Activated T-helper 1 cell treated with anti-CD3 and anti-CD28 coated beads, Interleukin-12 subunit alpha, Interleukin-12 subunit beta, Interleukin-2, Interleukin-4 antibody, amounts not matched to agents 30 ng/mL and 10 ng/mL and 1 ng/mL, durations not matched to agents 14 hours and 24 hours and 36 hours (primary cell): ENCODE measurements at regions not wholly inside any gene's neighbourhood (a gene's known extent, or its start where the extent isn't known, plus 50 kb on each side); places are given as distances from the start of the nearest gene placed in this dataset.

Source experiments
- DNase-seq: peaks from one replicate; pipeline ENCODE4 v3.0.0; 2021; ENCODE audit warnings: low spot score
- H3K27ac Mint-ChIP-seq: one replicate; pipeline ENCODE4 v1.8.0; 2021; ENCODE audit warnings: mild to moderate bottlenecking, mixed read lengths
- H3K27me3 Mint-ChIP-seq: one replicate; pipeline ENCODE4 v1.8.0; 2022; ENCODE audit warnings: mild to moderate bottlenecking, moderate library complexity, mixed read lengths; ENCODE audit not compliant: insufficient read depth
- H3K36me3 Mint-ChIP-seq: one replicate; pipeline ENCODE4 v1.8.0; 2021; ENCODE audit warnings: low read depth, mixed read lengths
- H3K4me1 Mint-ChIP-seq: one replicate; pipeline ENCODE4 v1.8.0; 2021; ENCODE audit warnings: low read depth, mixed read lengths
- H3K4me3 Mint-ChIP-seq: one replicate; pipeline ENCODE4 v1.8.0; 2021; ENCODE audit warnings: mild to moderate bottlenecking, moderate library complexity, mixed read lengths
- H3K9me3 Mint-ChIP-seq: one replicate; pipeline ENCODE4 v1.8.0; 2021; ENCODE audit warnings: mixed read lengths
- intact Hi-C: fragments of 100-400 bp; cut with micrococcal nuclease; formaldehyde crosslinking; loops from one replicate; pipeline ENCODE4 v1.15.1; 2024

GRCh38 chr2:34901739-34902138 is 1302.6 kb upstream of the FAM98A start:
- no peak overlapping the region for H3K27ac Mint-ChIP-seq
- H3K4me1 Mint-ChIP-seq = no peaks in the 10 kb centered on the region
- no peaks in the 10 kb centered on the region for H3K36me3 Mint-ChIP-seq
- no peak for DNase-seq
- intact Hi-C loops = no loop called here
- H3K27me3 Mint-ChIP-seq = no peaks in the 10 kb centered on the region
- H3K4me3 Mint-ChIP-seq = no peak overlapping the region
- H3K9me3 Mint-ChIP-seq = no peaks in the 10 kb centered on the region

DNA sequence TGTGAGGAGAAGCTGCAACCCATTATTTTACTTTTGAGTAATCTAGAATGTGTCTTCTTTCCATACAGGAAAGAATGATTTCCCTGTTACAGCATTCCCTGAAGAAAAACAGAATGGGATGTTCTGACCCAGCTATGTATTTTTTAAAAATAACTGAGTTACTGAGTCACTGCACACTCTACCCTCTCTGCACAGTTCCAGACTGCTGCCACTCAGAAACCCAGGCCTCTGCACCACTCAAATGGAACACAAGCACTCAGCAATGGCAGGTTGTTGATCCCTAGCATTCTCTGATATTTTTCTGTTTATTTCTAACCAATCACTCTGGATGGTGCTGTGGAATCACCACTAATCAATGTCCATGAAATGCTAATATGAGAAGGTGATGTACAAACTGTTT is 1300.0 kb upstream of the FAM98A start:
- Mint-ChIP-seq H3K4me1 (no peaks in the 10 kb centered on the region), H3K9me3 (no peaks in the 10 kb centered on the region), H3K27ac (no peak overlapping the region), H3K36me3 (no peaks in the 10 kb centered on the region), H3K4me3 (no peak overlapping the region), H3K27me3 (no peaks in the 10 kb centered on the region)
- no peak for DNase-seq
- intact Hi-C loops = no loop called here

DNA sequence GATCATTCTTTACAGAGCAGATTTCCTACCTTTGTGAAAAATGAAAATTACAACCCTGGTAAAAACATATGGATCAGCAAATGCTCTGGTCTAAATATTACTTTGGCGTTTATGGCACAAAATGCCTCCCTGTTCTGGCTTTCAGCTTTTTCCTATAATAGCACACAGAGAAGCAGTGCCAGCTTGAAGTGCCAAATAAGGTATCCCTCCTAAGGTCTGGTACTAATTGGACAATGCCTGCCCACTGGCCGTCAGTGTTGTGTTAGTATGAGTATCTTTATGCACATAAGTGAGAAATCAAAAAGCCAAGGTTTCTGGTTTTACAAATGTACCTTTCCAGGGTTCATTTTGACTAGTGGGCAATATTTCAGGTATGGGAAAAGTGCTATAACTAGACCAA is 1293.7 kb upstream of the FAM98A start:
- Mint-ChIP-seq H3K27me3 (no peaks in the 10 kb centered on the region), H3K4me3 (no peak overlapping the region), H3K4me1 (no peaks in the 10 kb centered on the region), H3K27ac (no peak overlapping the region), H3K36me3 (no peaks in the 10 kb centered on the region), H3K9me3 (peaks cover 8% of the 10 kb centered on the region)
- no peak for DNase-seq
- intact Hi-C loops = no loop called here

DNA sequence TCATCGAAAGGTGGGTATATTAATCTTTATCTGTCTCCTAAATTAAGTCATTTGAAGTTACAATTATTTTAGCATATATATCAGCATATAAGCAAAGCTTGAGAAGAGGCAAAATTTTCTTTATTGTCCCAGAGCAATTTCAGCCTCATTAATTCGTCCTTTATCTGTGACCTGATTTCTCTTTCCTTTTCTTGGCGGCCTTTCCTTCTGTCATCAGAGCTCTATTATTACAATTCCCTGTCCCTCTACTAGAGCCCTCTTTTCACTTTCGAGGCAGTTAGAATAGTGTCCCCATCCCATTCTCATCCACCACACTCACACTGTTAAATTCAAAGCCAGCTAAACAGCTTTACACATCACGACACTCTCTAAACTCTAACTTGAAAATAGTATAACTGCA is 1293.2 kb upstream of the FAM98A start:
- H3K9me3 Mint-ChIP-seq = peaks cover 8% of the 10 kb centered on the region
- no peak overlapping the region for H3K27ac Mint-ChIP-seq
- intact Hi-C loops = no loop called here
- DNase-seq = no peak
- H3K27me3 Mint-ChIP-seq = no peaks in the 10 kb centered on the region
- H3K36me3 Mint-ChIP-seq = no peaks in the 10 kb centered on the region
- no peaks in the 10 kb centered on the region for H3K4me1 Mint-ChIP-seq
- H3K4me3 Mint-ChIP-seq = no peak overlapping the region

- Mint-ChIP-seq H3K36me3 (no peaks in the 10 kb centered on the region), H3K4me3 (no peak overlapping the region), H3K4me1 (no peaks in the 10 kb centered on the region), H3K27me3 (no peaks in the 10 kb centered on the region), H3K9me3 (no peaks in the 10 kb centered on the region), H3K27ac (no peak overlapping the region)
- intact Hi-C loops = no loop called here
- DNase-seq = no peak
Measured at GRCh38 chr2:34875091-34875745, 1276.1 kb upstream of the FAM98A start.

DNA sequence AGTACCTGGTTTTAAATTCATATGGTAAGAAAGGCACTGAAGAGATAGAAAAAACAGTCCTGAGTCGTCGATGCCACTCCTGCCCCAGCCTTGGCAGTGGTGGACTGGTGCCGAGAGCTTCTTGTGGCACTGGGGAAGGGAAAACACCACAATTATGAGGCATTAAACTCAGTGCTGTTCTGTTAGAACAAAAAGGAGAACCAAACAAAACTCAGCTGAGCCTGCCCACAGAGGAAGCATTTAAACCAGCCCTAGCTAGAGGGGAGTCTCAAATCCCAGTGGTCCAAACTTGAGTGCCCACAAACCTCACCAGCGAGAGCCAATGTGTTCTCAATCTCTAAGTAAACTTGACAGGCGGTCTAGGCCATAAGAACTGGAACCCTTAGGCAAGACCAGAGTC is 1254.5 kb upstream of the FAM98A start:
- H3K4me1 Mint-ChIP-seq = no peaks in the 10 kb centered on the region
- DNase-seq = no peak
- H3K36me3 Mint-ChIP-seq = no peaks in the 10 kb centered on the region
- H3K9me3 Mint-ChIP-seq = peaks cover 18% of the 10 kb centered on the region
- H3K27ac Mint-ChIP-seq = no peak overlapping the region
- intact Hi-C loops = no loop called here
- no peak overlapping the region for H3K4me3 Mint-ChIP-seq
- no peaks in the 10 kb centered on the region for H3K27me3 Mint-ChIP-seq

- Mint-ChIP-seq H3K27ac (no peak overlapping the region), H3K4me1 (no peaks in the 10 kb centered on the region), H3K4me3 (no peak overlapping the region), H3K9me3 (peaks cover 14% of the 10 kb centered on the region), H3K36me3 (no peaks in the 10 kb centered on the region), H3K27me3 (no peaks in the 10 kb centered on the region)
- intact Hi-C loops = no loop called here
- DNase-seq = no peak
Measured at GRCh38 chr2:34851804-34852203, 1252.7 kb upstream of the FAM98A start.

- H3K4me3 Mint-ChIP-seq = no peak overlapping the region
- H3K36me3 Mint-ChIP-seq = no peaks in the 10 kb centered on the region
- no peaks in the 10 kb centered on the region for H3K4me1 Mint-ChIP-seq
- no peak overlapping the region for H3K27ac Mint-ChIP-seq
- H3K27me3 Mint-ChIP-seq = no peaks in the 10 kb centered on the region
- DNase-seq = no peak
- H3K9me3 Mint-ChIP-seq = peaks cover 5% of the 10 kb centered on the region
- intact Hi-C loops = no loop called here
Measured at GRCh38 chr2:34849827-34850226, 1250.7 kb upstream of the FAM98A start.

- H3K27ac Mint-ChIP-seq = no peak overlapping the region
- no peaks in the 10 kb centered on the region for H3K4me1 Mint-ChIP-seq
- no peak for DNase-seq
- no peak overlapping the region for H3K4me3 Mint-ChIP-seq
- H3K27me3 Mint-ChIP-seq = no peaks in the 10 kb centered on the region
- intact Hi-C loops = no loop called here
- H3K36me3 Mint-ChIP-seq = no peaks in the 10 kb centered on the region
- H3K9me3 Mint-ChIP-seq = peaks cover 5% of the 10 kb centered on the region
Measured at GRCh38 chr2:34848691-34849090, 1249.6 kb upstream of the FAM98A start.

DNA sequence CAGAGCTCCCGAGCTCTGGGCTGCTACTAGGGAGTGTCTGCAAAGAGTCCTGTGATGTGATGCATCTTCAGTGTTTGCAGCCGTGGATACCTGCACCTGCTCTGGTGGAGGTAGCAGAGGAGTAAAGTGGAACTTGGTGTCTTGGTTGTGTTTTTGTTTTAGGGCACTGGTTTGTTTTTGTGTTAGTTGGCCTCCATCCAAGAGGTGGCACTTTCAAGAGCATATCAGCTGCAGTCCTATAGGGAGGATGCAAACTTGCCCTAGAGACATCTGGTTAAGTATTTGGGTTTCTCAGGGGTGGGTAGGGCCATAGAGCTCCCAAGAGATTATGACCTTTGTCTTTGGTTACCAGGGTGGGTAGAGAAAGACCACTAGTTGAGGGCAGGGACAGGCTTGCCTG is 1249.0 kb upstream of the FAM98A start:
- Mint-ChIP-seq H3K27ac (no peak overlapping the region), H3K9me3 (peaks cover 5% of the 10 kb centered on the region), H3K36me3 (no peaks in the 10 kb centered on the region), H3K4me3 (no peak overlapping the region), H3K4me1 (no peaks in the 10 kb centered on the region), H3K27me3 (no peaks in the 10 kb centered on the region)
- intact Hi-C loops = no loop called here
- no peak for DNase-seq

- Mint-ChIP-seq H3K27me3 (no peaks in the 10 kb centered on the region), H3K9me3 (no peaks in the 10 kb centered on the region), H3K36me3 (no peaks in the 10 kb centered on the region), H3K4me3 (no peak overlapping the region), H3K4me1 (no peaks in the 10 kb centered on the region), H3K27ac (no peak overlapping the region)
- no peak for DNase-seq
- intact Hi-C loops = no loop called here
Measured at GRCh38 chr2:34844629-34845028, 1245.5 kb upstream of the FAM98A start.

GRCh38 chr2:34838408-34838807 is 1239.3 kb upstream of the FAM98A start:
- no peak for DNase-seq
- H3K27ac Mint-ChIP-seq = no peak overlapping the region
- no peaks in the 10 kb centered on the region for H3K27me3 Mint-ChIP-seq
- H3K36me3 Mint-ChIP-seq = no peaks in the 10 kb centered on the region
- H3K4me3 Mint-ChIP-seq = no peak overlapping the region
- peaks cover 14% of the 10 kb centered on the region for H3K9me3 Mint-ChIP-seq
- intact Hi-C loops = no loop called here
- no peaks in the 10 kb centered on the region for H3K4me1 Mint-ChIP-seq

- intact Hi-C loops = no loop called here
- Mint-ChIP-seq H3K27me3 (no peaks in the 10 kb centered on the region), H3K9me3 (peaks cover 14% of the 10 kb centered on the region), H3K27ac (no peak overlapping the region), H3K4me3 (no peak overlapping the region), H3K4me1 (no peaks in the 10 kb centered on the region), H3K36me3 (no peaks in the 10 kb centered on the region)
- no peak for DNase-seq
Measured at GRCh38 chr2:34836361-34836760, 1237.3 kb upstream of the FAM98A start.

DNA sequence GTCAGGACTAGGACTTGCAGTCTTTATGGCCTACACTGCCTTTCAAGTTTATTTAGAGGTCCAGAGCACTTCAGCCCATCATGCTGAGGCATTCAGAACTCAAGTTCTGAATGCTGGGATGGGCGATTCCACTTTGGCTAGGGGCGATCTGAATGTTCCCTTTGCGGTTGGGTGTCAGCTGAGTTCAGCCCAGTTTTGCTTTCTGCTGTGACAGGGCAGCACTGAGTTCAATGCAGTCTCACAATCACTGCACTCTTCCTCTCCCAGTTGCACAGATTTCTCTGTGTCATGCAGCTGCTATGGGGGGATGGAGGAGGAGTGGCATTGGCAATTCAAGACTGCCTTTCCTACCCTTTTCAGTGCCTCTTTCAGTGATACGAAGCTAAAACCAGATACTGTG is 1232.0 kb upstream of the FAM98A start:
- DNase-seq = no peak
- no peaks in the 10 kb centered on the region for H3K36me3 Mint-ChIP-seq
- intact Hi-C loops = no loop called here
- H3K9me3 Mint-ChIP-seq = no peaks in the 10 kb centered on the region
- no peak overlapping the region for H3K27ac Mint-ChIP-seq
- H3K4me1 Mint-ChIP-seq = no peaks in the 10 kb centered on the region
- H3K4me3 Mint-ChIP-seq = no peak overlapping the region
- H3K27me3 Mint-ChIP-seq = no peaks in the 10 kb centered on the region
